Glutamatergic neuron (in vitro differentiated cells): ENCODE measurements at regions not wholly inside any gene's neighbourhood (a gene's known extent, or its start where the extent isn't known, plus 50 kb on each side); places are given as distances from the start of the nearest gene placed in this dataset.

Experiments
- DNase-seq: peaks from one replicate; pipeline ENCODE4 v3.0.0; 2022
- H3K27ac Mint-ChIP-seq: one replicate; pipeline ENCODE4 v1.8.0; 2020; ENCODE audit warnings: mild to moderate bottlenecking, mixed read lengths, inconsistent platforms; ENCODE audit not compliant: unreplicated experiment
- H3K27me3 Mint-ChIP-seq: one replicate; pipeline ENCODE4 v1.8.0; 2020; ENCODE audit warnings: mild to moderate bottlenecking, moderate library complexity, mixed read lengths, inconsistent platforms; ENCODE audit not compliant: unreplicated experiment
- H3K36me3 Mint-ChIP-seq: one replicate; pipeline ENCODE4 v1.8.0; 2020; ENCODE audit warnings: mild to moderate bottlenecking, mixed read lengths, inconsistent platforms; ENCODE audit not compliant: unreplicated experiment
- H3K4me1 Mint-ChIP-seq: one replicate; pipeline ENCODE4 v1.8.0; 2020; ENCODE audit warnings: mild to moderate bottlenecking, low read depth, mixed read lengths, inconsistent platforms; ENCODE audit not compliant: unreplicated experiment
- H3K4me3 Mint-ChIP-seq: one replicate; pipeline ENCODE4 v1.8.0; 2020; ENCODE audit warnings: mild to moderate bottlenecking, mixed read lengths, inconsistent platforms; ENCODE audit not compliant: unreplicated experiment
- H3K9me3 Mint-ChIP-seq: one replicate; pipeline ENCODE4 v1.8.0; 2020; ENCODE audit warnings: mild to moderate bottlenecking, moderate library complexity, mixed read lengths, inconsistent platforms; ENCODE audit not compliant: unreplicated experiment
- TF ChIP-seq, protein P1 (sequence below): fragments of 200-600 bp; sonication (generic); IDR thresholded peaks from one replicate; pipeline ENCODE4 v1.5.0; 2021; ENCODE audit not compliant: partially characterized antibody, unreplicated experiment

DNA sequence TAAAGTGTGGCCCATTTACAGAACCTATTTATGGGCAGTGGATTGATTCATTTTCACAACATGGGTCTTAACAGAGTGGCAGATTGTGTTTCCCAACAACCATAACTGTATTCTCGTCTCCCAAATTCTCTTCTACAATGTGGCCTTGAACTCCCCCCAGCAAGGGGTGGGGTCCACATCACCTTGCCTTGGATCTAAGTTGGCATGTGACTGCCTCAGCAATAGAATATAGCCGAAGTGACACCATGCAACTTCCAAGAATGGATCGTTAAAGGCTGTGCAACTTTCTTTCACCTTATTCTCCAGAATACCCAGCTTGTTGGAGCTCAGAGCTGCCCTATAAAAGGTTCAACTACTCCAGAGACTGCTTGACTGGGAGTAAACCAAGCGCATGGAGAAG lies 72.0 kb upstream of the CDH5 start:
- Mint-ChIP-seq H3K4me3 (no peak overlapping the region), H3K27me3 (peaks cover 2% of the 10 kb centered on the region), H3K36me3 (no peaks in the 10 kb centered on the region), H3K4me1 (no peaks in the 10 kb centered on the region), H3K9me3 (peaks cover 2% of the 10 kb centered on the region), H3K27ac (no peak overlapping the region)
- TF ChIP-seq, protein P1, sequence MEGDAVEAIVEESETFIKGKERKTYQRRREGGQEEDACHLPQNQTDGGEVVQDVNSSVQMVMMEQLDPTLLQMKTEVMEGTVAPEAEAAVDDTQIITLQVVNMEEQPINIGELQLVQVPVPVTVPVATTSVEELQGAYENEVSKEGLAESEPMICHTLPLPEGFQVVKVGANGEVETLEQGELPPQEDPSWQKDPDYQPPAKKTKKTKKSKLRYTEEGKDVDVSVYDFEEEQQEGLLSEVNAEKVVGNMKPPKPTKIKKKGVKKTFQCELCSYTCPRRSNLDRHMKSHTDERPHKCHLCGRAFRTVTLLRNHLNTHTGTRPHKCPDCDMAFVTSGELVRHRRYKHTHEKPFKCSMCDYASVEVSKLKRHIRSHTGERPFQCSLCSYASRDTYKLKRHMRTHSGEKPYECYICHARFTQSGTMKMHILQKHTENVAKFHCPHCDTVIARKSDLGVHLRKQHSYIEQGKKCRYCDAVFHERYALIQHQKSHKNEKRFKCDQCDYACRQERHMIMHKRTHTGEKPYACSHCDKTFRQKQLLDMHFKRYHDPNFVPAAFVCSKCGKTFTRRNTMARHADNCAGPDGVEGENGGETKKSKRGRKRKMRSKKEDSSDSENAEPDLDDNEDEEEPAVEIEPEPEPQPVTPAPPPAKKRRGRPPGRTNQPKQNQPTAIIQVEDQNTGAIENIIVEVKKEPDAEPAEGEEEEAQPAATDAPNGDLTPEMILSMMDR = no peak
- DNase-seq = no peak

DNA sequence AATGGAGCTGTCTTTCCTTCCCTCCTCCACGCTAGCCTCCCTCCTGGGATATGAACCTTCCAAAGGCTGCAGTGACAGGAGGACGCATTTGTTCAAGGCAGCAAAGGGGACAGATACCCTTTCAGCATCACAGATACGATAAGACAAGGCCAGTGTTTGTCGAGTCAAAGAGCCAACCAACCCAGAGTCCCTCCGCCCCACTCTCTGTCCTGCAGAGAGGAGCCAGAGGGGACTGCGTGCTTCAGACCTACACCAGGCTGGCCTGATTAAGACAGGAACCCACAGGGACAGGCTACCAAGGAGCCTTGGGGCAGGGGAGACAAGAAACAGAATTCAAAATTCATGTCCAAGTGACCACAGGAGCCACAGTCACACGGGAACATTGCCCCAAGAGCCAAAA lies 72.6 kb upstream of the CDH5 start:
- Mint-ChIP-seq H3K4me1 (no peaks in the 10 kb centered on the region), H3K4me3 (no peak overlapping the region), H3K27me3 (peaks cover 2% of the 10 kb centered on the region), H3K9me3 (peaks cover 2% of the 10 kb centered on the region), H3K36me3 (no peaks in the 10 kb centered on the region), H3K27ac (no peak overlapping the region)
- DNase-seq = no peak
- TF ChIP-seq, protein P1 = no peak

DNA sequence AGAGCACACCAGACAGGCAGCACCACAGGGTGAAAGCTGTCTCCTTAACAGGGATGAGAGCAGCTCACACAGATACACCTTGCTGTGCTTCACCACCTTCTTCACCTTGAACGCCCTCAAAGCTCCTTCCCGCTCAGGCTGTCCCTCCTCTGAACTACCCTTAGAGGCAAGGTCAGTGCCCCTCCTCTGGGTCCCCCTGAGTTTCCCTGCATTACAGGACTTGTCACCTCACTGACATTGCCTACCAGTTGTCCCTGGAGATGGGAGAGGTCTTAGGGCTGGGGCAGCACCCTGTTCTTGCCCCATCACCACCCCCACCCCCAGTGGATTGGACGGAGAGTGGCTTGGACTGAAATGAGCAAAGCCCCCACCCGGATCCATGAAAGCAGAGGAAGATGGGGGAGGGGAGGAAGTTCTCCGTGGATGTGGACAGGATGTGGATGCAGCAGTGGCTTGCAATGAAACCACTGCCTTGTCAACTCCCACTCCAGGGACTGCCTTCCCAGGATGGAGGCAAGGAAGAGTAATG lies 73.2 kb upstream of the CDH5 start:
- H3K4me3 Mint-ChIP-seq = no peak overlapping the region
- no peak overlapping the region for H3K27ac Mint-ChIP-seq
- peaks cover 2% of the 10 kb centered on the region for H3K27me3 Mint-ChIP-seq
- no peaks in the 10 kb centered on the region for H3K4me1 Mint-ChIP-seq
- H3K9me3 Mint-ChIP-seq = peaks cover 2% of the 10 kb centered on the region
- TF ChIP-seq, protein P1 = no peak
- H3K36me3 Mint-ChIP-seq = no peaks in the 10 kb centered on the region
- DNase-seq = no peak

DNA sequence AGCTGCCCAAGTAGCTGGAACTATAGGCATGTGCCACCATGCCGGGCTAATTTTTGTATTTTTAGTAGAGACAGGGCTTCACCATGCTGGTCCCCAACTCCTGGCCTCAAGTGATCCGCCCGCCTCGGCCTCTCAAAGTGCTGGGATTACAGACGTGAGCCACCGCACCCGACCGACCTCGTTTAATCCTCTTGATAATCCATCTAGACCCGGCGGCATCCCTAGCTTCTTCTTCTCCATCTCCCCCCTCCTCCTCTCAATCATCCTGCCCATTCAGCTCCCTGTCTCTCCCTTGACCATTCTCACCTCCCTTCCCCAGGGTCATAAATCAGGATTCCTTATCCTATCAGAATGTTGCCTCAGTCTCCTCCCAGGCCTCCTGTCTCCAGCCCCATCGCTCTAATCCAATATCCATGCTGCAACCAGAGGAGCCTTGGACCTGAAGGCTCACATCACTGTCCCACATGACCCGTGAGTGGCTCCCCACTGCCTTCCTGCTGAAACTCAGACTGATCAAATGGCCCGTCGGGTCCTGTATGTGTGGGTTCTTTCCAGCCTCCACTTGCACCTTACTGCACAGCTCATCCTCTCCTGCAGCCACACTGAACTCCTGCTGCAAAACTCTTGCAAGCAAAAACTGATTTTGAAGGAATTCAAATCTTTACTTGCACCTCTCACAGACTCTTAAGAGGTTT lies 74.1 kb upstream of the CDH5 start:
- H3K27ac Mint-ChIP-seq = no peak overlapping the region
- no peak for DNase-seq
- no peaks in the 10 kb centered on the region for H3K9me3 Mint-ChIP-seq
- H3K27me3 Mint-ChIP-seq = peaks cover 2% of the 10 kb centered on the region
- TF ChIP-seq, protein P1 = no peak
- no peaks in the 10 kb centered on the region for H3K36me3 Mint-ChIP-seq
- H3K4me1 Mint-ChIP-seq = no peaks in the 10 kb centered on the region
- no peak overlapping the region for H3K4me3 Mint-ChIP-seq

DNA sequence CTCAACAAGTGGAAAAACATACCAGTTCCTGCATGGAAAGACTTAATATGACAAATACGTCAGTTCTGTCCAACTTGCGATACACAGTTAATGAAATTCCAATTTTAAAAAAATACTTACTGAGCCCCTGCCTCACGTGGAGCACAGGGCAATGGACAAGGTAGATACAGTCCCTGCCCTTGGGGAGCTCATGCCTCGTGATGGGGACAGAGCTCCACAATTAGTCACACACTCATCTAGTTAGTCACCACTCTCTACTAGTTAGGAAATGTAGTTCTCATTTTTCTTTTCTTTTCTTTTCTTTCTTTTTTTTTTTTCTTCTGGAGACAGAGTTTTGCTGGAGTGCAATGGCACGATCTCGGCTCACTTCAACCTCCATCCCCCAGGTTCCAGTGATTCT lies 74.7 kb upstream of the CDH5 start:
- Mint-ChIP-seq H3K4me1 (no peaks in the 10 kb centered on the region), H3K4me3 (no peak overlapping the region), H3K9me3 (no peaks in the 10 kb centered on the region), H3K27ac (no peak overlapping the region), H3K27me3 (peaks cover 2% of the 10 kb centered on the region), H3K36me3 (no peaks in the 10 kb centered on the region)
- TF ChIP-seq, protein P1 = no peak
- no peak for DNase-seq
